Stomach (tissue), 4 donors: ENCODE measurements at regions not wholly inside any gene's neighbourhood (a gene's known extent, or its start where the extent isn't known, plus 50 kb on each side); places are given as distances from the start of the nearest gene placed in this dataset.

Source experiments
- CTCF ChIP-seq, 7 experiments: fragments of 450-650 bp in 4 of 7; fragments of 200-600 bp in 3 of 7; sonication (generic) in 3 of 7; IDR thresholded peaks; one replicate each; pipeline ENCODE4 v1.5.1; 2016 to 2019; ENCODE audit warnings: antibody characterized with exemption in 7 of 7, control low read depth in 2 of 7, mild to moderate bottlenecking in 1 of 7
- POLR2AphosphoS5 ChIP-seq, 3 donors: sonication (generic); formaldehyde crosslinking; IDR thresholded peaks; one replicate each; pipeline ENCODE4 v1.6.1; 2016; ENCODE audit warnings: antibody characterized with exemption in 3 of 3

- TF ChIP-seq CTCF (IDR thresholded peaks at IDR 0.05) = no peak
- no peak for TF ChIP-seq POLR2AphosphoS5 (IDR thresholded peaks at IDR 0.05)
These were observed 842.8 kb upstream of the CITED2 start for GRCh38 chr6:140217283-140217682.
